Natural killer cell (primary cell): ENCODE measurements at regions not wholly inside any gene's neighbourhood (a gene's known extent, or its start where the extent isn't known, plus 50 kb on each side); places are given as distances from the start of the nearest gene placed in this dataset.
A peak's percentile ranks its signal among the peaks of the same experiment; 100 is the strongest.

Experiments used
- ATAC-seq, 3 donors: fragments of 150-1000 bp in 2 of 3; fragments of 200-7000 bp in 1 of 3; cut with Tn5 transposase; 1 replicate in 1 of 3; 2 replicates in 2 of 3; pipeline ENCODE4 v1.10.0; 2021; ENCODE audit warnings: mild to moderate bottlenecking in 2 of 3, moderate library complexity in 2 of 3
- DNase-seq, 2 donors: peaks; one replicate each; pipeline versions ENCODE4 v3.0.0 to v3.0.0-alpha.2; 2013 to 2021; ENCODE audit warnings: mixed read lengths in 1 of 2
- H3K27ac ChIP-seq: one replicate; pipeline ENCODE4 v1.5.1; 2013; ENCODE audit warnings: mild to moderate bottlenecking, low read length
- H3K27me3 ChIP-seq: one replicate; pipeline ENCODE4 v1.6.1; 2013; ENCODE audit warnings: low read length; ENCODE audit not compliant: control insufficient read depth, insufficient read depth
- H3K36me3 ChIP-seq: one replicate; pipeline ENCODE4 v1.6.1; 2013; ENCODE audit warnings: low read length; ENCODE audit not compliant: control insufficient read depth, insufficient read depth
- H3K4me1 ChIP-seq: one replicate; pipeline ENCODE4 v1.6.1; 2013; ENCODE audit warnings: low read length; ENCODE audit not compliant: control insufficient read depth, insufficient read depth
- H3K4me3 ChIP-seq: one replicate; pipeline ENCODE4 v1.5.1; 2013; ENCODE audit warnings: low read length
- H3K9me3 ChIP-seq: one replicate; pipeline ENCODE4 v1.6.1; 2013; ENCODE audit warnings: low read length; ENCODE audit not compliant: control insufficient read depth, insufficient read depth
- H3K27ac Mint-ChIP-seq, 2 donors: one replicate each; pipeline ENCODE4 v1.8.0; 2022; ENCODE audit warnings: mild to moderate bottlenecking in 2 of 2, mixed read lengths in 2 of 2, moderate library complexity in 1 of 2
- H3K27me3 Mint-ChIP-seq, 2 donors: one replicate each; pipeline ENCODE4 v1.8.0; 2022; ENCODE audit warnings: low read depth in 2 of 2, mixed read lengths in 2 of 2
- H3K36me3 Mint-ChIP-seq: one replicate; pipeline ENCODE4 v1.8.0; 2022; ENCODE audit warnings: mixed read lengths
- H3K4me1 Mint-ChIP-seq, 2 donors: one replicate each; pipeline ENCODE4 v1.8.0; 2022; ENCODE audit warnings: mixed read lengths in 2 of 2
- H3K4me3 Mint-ChIP-seq: one replicate; pipeline ENCODE4 v1.8.0; 2022; ENCODE audit warnings: mild to moderate bottlenecking, moderate library complexity, mixed read lengths
- H3K9me3 Mint-ChIP-seq, 2 donors: one replicate each; pipeline ENCODE4 v1.8.0; 2022; ENCODE audit warnings: mixed read lengths in 2 of 2
- CTCF ChIP-seq: fragments of 200-600 bp; IDR thresholded peaks from one replicate; pipeline ENCODE4 v1.8.0; 2022; ENCODE audit warnings: antibody characterized with exemption
- WGBS: methylation state at CpG from one replicate; pipeline ENCODE4 v1.1.7; 2013; ENCODE audit warnings: missing lambda C conversion rate; ENCODE audit not compliant: insufficient coverage; 5-methylcytosine and 5-hydroxymethylcytosine counted together
- intact Hi-C: fragments of 100-400 bp; cut with micrococcal nuclease; formaldehyde crosslinking; loops from one replicate; pipeline ENCODE4 v1.14.2; 2022

- H3K27ac Mint-ChIP-seq = peak overlapping the region in 1 of 2 donors; percentile 64
- no peak for TF ChIP-seq CTCF
- Histone ChIP-seq H3K4me1 (peaks cover 28% of the 10 kb centered on the region), H3K4me3 (no peak overlapping the region), H3K27me3 (no peaks in the 10 kb centered on the region), H3K27ac (no peak overlapping the region), H3K9me3 (no peaks in the 10 kb centered on the region), H3K36me3 (no peaks in the 10 kb centered on the region)
- no peaks in the 10 kb centered on the region for H3K36me3 Mint-ChIP-seq
- intact Hi-C loops = no loop called here
- ATAC-seq (no peak), DNase-seq (peak in 1 of 2 donors; percentile 46)
- WGBS = 93% methylated on average over 1 of the region's 2 CpGs
- H3K9me3 Mint-ChIP-seq = no peaks in the 10 kb centered on the region
- no peaks in the 10 kb centered on the region for H3K27me3 Mint-ChIP-seq
- peaks cover 26 to 28% of the 10 kb centered on the region in 2 donors for H3K4me1 Mint-ChIP-seq
- peak overlapping the region; percentile 80 for H3K4me3 Mint-ChIP-seq
Observed at GRCh38 chr13:99083981-99084380, 106.1 kb upstream of the DOCK9 start.

GRCh38 chr13:99085139-99085807 is 107.4 kb upstream of the DOCK9 start:
- peaks cover 28% of the 10 kb centered on the region for H3K4me1 ChIP-seq
- no peak overlapping the region for H3K4me3 ChIP-seq
- H3K27me3 ChIP-seq = no peaks in the 10 kb centered on the region

GRCh38 chr13:99085808-99086266 is 108.0 kb upstream of the DOCK9 start:
- H3K4me1 Mint-ChIP-seq = peaks cover 26 to 28% of the 10 kb centered on the region in 2 donors
- Histone ChIP-seq H3K36me3 (no peaks in the 10 kb centered on the region), H3K4me1 (peaks cover 28% of the 10 kb centered on the region), H3K4me3 (peak overlapping the region; percentile 44), H3K27me3 (no peaks in the 10 kb centered on the region), H3K9me3 (no peaks in the 10 kb centered on the region), H3K27ac (no peak overlapping the region)
- 3% methylated on average over 26 of the region's 32 CpGs for WGBS
- ATAC-seq = no peak
- intact Hi-C loops = loop anchor here (5.0 kb wide), 2 partner anchors 54 to 186 kb away; no protein-coding TSS in a partner anchor
- no peak for TF ChIP-seq CTCF
- H3K4me3 Mint-ChIP-seq = peak overlapping the region; percentile 80
- peaks cover 0 to 2% of the 10 kb centered on the region in 2 donors for H3K27me3 Mint-ChIP-seq
- H3K27ac Mint-ChIP-seq = peak overlapping the region; percentile 64 to 71
- DNase-seq = no peak
- no peaks in the 10 kb centered on the region for H3K9me3 Mint-ChIP-seq
- H3K36me3 Mint-ChIP-seq = no peaks in the 10 kb centered on the region

More at GRCh38 chr13:99085139-99085807, 107.4 kb upstream of the DOCK9 start:
- peak in 1 of 2 donors; percentile 50 for DNase-seq
- Histone ChIP-seq H3K36me3 (no peaks in the 10 kb centered on the region), H3K27ac (no peak overlapping the region), H3K9me3 (no peaks in the 10 kb centered on the region)
- intact Hi-C loops = loop anchor here (5.0 kb wide), 2 partner anchors 53 to 187 kb away; no protein-coding TSS in a partner anchor
- no peak for TF ChIP-seq CTCF
- H3K27me3 Mint-ChIP-seq = peaks cover 0 to 2% of the 10 kb centered on the region in 2 donors
- H3K4me1 Mint-ChIP-seq = peaks cover 26 to 28% of the 10 kb centered on the region in 2 donors
- H3K27ac Mint-ChIP-seq = peak overlapping the region; percentile 64 to 71
- peak overlapping the region; percentile 80 for H3K4me3 Mint-ChIP-seq
- H3K36me3 Mint-ChIP-seq = no peaks in the 10 kb centered on the region
- no peak for ATAC-seq
- 57% methylated on average over 26 of the region's 27 CpGs for whole genome bisulfite sequencing
- no peaks in the 10 kb centered on the region for H3K9me3 Mint-ChIP-seq
